OCI-LY3 (cell line): ENCODE measurements at regions not wholly inside any gene's neighbourhood (a gene's known extent, or its start where the extent isn't known, plus 50 kb on each side); places are given as distances from the start of the nearest gene placed in this dataset.
"Not testable (repeated sequence)": the region's sequence is repeated elsewhere in the genome, so short reads cannot be mapped to it uniquely, and the experiment has no call there.

Source experiments
- EZH2phosphoT487 ChIP-seq: fragments of 200-600 bp; shearing (Covaris generic); IDR thresholded peaks from 2 replicates; pipeline ENCODE4 v1.6.1; 2018; ENCODE audit warnings: antibody characterized with exemption, mixed run types, low read depth
- TF ChIP-seq, protein P1 (sequence below): fragments of 200-600, 300-600 bp; sonication (generic); IDR thresholded peaks from 2 replicates; pipeline ENCODE4 v1.5.1; 2014; ENCODE audit warnings: antibody characterized with exemption, low read length, low read depth

DNA sequence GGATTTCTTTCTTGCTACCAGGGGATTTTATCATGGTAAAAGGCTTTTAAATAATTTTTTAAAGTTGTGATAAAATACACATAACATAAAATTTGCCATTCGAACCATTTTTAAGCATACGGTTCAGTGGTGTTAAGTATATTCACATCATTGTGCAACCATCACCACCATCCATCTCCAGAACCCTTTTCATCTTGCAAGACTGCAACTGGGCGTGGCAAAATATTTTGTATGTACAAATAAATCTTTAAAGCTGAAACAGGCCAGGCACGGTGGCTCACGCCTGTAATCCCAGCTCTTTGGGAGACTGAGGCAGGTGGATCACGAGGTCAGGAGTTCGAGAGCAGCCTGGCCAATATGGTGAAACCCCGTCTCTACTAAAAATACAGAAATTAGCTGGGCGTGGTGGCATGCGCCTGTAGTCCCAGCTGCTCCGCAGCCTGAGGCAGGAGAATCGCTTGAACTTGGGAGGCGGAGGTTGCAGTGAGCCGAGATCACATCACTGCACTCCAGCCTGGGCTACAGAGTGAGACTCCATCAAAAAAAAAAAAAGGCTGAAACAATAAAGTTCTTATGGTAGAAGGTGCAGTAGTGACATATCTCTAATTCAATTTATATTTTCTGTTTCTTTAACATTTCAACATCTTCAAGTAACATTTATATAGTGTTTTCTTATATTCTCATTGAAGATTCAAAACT, 138.6 kb downstream of the SOX4 start:
- TF ChIP-seq, protein P1, sequence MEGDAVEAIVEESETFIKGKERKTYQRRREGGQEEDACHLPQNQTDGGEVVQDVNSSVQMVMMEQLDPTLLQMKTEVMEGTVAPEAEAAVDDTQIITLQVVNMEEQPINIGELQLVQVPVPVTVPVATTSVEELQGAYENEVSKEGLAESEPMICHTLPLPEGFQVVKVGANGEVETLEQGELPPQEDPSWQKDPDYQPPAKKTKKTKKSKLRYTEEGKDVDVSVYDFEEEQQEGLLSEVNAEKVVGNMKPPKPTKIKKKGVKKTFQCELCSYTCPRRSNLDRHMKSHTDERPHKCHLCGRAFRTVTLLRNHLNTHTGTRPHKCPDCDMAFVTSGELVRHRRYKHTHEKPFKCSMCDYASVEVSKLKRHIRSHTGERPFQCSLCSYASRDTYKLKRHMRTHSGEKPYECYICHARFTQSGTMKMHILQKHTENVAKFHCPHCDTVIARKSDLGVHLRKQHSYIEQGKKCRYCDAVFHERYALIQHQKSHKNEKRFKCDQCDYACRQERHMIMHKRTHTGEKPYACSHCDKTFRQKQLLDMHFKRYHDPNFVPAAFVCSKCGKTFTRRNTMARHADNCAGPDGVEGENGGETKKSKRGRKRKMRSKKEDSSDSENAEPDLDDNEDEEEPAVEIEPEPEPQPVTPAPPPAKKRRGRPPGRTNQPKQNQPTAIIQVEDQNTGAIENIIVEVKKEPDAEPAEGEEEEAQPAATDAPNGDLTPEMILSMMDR, result not testable (repeated sequence)
- TF ChIP-seq EZH2phosphoT487, result not testable (repeated sequence)
